NCI-H1436 treated with DMSO at 0.1 percent for 48 hours (cell line): ENCODE measurements at regions not wholly inside any gene's neighbourhood (a gene's known extent, or its start where the extent isn't known, plus 50 kb on each side); places are given as distances from the start of the nearest gene placed in this dataset.

ENCODE experiments used
- DNase-seq: peaks from one replicate; lab custom pipeline; 2025; lab: John Stamatoyannopoulos, UW

DNA sequence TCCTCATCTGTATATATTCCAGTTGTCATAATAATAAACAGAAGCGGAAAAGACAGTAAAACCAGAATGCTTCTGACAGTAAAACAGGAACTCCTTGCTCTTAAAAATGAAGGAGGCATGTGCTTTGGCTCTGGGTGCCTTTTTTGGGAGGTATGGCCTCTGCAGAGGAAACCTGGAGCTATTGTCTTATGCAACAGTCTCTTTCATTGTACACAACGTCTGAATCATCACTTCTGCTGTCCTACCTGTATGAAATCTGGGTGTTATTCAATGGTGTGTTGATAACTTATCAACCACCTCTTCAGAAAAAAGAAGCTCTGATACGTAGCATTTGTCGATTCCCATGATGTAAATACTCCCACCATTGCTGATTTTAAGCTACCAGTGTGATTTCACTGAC, 64.8 kb downstream of the CDCA7 start:
- DNase-seq: no peak

GRCh38 chr2:173424886-173425285, 70.2 kb downstream of the CDCA7 start:
- DNase-seq: no peak

DNA sequence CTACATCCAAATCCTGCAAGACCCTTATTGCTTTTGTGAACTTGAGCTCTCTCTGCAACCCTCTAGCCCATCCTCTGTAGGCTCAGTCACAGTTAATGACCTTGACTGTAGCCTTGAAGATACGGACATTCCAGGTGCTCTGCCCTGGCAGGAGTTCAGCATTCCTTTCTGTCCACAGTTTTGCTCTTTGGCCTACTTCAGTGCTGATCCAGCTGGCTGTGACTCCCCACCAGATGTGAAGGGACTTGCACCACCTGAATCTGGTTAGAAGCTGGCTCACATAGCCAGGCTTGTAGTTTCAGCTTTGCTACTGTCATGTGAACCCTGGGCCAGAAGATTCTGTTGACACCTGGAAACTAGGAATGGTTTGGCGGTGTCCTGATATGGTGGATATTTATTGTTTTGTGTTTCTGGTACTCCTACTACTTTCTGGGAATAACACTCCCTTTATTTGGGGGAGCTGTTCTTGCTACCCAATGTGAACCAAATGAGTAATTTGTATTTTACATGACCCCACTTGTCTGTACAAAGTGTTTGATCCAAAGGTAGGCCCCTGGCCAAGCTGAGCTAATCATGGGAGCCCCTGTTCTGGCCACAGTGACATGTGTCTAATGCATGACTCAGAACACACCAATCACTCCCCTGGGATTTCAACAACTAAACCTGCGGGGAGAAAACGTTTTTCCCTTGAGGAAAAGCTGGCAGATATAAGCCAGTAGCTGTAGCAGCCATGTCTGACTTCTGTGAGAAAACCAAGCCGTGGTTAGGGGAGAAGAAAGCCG, 73.4 kb downstream of the CDCA7 start:
- DNase-seq: no peak

DNA sequence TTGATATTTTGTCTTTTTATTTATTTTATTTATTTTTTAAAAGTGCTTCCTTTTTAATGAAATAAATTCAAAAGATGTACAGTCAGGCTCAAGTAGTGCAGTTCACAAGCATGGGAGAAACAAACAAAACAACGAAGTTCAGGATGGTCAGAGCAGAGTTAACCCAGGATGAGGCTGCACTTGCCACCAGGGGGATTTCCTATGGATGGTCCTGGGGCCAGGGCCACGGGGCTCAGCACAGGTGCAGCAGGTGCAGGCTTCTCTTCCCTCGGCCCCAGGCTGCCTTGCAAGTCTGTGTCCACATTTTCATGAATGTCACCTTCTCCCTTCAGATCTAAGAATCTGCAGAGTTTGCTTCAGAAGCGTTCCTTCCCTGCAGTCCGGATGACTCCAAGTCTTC, 76.5 kb downstream of the CDCA7 start:
- DNase-seq: no peak

- no peak for DNase-seq
Measured at GRCh38 chr2:173432049-173432754, 77.5 kb downstream of the CDCA7 start.

DNA sequence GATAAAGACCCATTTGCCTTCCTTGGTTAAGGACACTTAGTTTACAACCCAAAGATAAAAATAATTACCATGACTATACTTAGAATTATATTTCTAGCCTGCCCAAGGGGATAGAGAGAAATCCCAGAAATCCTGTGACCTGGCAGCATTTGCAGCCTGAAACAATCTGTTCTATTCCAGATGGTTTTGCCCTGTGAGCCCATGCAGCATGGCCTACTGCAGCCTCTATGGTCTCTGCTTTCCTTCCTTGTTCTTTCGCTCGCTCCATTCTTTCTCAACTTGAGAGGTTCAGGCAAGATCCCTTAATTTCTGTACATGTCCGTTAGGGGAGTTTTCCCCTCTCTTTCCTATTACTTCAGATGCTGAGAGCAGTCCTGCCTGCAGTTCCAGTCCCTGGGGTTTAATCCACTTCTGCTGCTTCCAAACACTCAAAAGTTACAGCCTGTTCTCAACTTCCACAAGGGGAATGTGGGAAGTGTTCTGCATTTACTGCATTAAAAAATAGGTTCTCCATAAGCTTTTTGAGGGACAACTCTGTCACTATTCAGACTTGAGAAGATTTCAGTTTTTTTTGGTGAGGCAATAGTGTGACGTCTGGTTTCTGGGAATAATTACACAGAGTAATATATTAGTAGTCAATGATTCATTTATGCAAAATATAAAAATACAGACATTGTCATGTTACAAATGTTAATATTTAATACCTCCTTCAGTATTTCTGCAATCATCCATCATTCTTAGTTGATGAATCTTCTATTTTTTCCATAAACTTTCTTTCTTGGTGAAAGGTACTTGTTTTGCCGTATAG, 80.3 kb downstream of the CDCA7 start:
- no peak for DNase-seq

GRCh38 chr2:173435574-173435973, 80.9 kb downstream of the CDCA7 start:
- no peak for DNase-seq

- DNase-seq: no peak
Measured at GRCh38 chr2:173436088-173436487, 81.4 kb downstream of the CDCA7 start.

DNA sequence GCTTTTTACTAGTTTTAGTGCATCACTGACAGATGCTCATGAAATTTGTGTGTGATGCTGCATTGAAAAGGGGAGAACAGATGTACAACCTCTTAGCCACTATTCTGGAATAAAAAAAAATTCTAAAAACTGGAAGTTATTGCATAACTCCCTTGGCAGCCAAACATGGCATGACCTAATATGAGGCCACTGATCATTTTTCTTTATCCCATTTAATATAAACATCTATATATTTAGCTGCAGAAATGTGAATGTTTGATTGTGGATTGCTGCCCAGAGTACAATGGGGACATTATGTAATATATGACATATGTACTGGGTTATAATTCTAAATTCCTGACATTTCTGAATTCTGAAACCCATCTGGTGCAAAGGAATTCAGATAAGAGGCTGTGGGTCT, 86.5 kb downstream of the CDCA7 start:
- DNase-seq: no peak

GRCh38 chr2:173442542-173442941, 87.9 kb downstream of the CDCA7 start:
- DNase-seq: no peak

- DNase-seq: no peak
Measured at GRCh38 chr2:173446722-173447121, 92.0 kb downstream of the CDCA7 start.

DNA sequence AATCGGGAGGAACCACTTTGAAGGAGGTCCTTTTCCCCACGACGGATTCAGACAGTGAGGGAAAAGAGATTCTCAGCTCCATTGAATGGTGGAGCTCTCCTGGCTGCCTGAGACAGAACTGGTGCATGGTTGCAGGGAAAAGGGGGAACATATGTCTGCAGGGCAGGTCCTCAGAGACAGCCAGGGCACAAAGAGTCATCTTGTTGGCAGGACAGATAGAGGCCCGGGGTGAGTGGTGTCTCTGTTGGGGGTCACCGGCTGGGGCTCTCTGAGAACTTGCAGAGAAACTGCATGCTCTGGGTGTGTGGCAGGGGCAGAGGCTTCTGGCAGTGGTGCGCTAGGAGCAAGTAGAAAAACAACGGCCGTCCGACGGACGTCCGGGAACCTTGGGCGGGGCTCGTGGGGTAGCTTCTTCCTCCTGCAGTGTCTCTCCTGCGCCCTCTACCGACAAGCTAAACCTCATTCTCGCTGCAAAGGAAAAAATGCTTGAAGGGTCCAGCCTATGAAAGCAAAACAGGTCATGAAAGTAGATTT, 94.3 kb downstream of the CDCA7 start:
- DNase-seq: no peak

DNA sequence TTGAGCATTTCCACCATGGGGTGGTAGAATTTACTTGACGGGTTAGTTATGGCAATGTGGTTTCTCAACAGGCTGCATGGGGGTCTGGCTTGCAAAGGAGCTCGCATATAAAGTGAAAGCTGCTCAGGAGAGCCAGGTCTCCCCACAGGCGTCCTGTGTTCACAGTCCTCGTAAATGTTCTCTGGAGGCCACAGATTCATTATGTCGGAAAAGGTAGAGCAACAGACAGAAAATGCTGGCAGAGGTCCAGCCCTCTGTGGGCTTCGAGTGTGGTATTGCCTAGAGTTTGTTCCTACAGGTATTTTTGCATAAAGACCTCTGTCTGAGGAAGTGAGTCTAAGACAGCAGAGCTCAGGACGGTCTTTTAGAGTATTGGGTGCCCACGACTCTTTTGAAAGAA, 96.4 kb downstream of the CDCA7 start:
- DNase-seq: no peak

DNA sequence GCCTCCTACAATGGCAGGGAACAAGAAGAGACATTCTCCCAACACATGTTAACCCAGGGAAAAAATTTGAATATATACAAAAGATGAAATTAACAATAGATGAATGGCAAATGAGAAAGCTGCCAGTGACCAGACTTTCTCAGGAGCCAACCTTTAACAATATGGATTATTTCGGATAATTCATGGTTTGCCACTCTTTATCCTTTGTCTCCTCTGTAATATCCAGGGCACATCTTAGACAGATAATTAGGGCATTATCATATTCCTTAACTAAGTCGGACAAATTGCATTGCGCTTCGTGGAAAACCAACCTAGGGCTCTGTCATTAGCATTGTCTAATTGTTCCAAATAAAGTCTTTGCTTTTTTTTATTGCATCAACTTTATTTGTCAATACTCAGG, 97.3 kb downstream of the CDCA7 start:
- DNase-seq: no peak

DNA sequence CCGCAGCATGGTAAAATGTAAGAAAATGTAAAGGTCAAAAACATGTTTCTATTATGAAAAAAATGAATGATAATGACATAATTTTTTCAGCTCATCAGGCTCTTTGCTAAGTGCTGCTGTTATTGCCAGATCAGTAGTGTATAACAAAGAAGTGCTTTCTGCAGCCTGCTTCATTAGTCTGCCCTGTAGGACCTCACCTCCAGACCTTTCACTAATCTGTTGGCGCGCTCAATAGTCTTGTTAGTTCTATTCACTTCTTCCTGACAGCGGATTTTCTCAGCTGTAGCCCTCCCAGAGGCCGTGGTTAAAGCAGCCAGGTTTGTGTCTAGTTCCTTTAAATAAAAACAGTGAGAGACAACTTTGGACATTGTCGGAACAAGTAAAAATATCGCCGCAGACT, 97.7 kb downstream of the CDCA7 start:
- DNase-seq: no peak

- no peak for DNase-seq
Measured at GRCh38 chr2:173456960-173457359, 102.3 kb downstream of the CDCA7 start.

DNA sequence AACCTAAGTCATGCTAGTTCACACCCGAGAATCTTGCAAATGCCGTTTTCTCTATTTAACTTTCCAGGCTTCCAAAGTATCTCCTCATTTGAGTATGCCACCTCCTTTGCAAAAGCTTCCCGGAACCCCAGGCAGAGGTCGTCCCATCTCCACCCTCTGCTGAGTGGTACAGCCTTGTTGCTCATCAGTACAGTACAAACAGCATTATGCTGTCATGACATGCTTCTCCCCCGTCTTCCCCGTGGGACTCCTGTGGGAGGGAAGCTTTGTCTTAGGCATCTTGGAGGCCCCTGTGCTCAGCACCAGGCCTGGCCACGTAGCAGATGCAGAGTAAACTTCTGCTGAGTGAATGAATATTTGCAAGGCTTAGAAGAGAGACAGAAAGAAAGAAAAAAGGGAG, 102.7 kb downstream of the CDCA7 start:
- no peak for DNase-seq

GRCh38 chr2:173458991-173459780, 104.5 kb downstream of the CDCA7 start:
- DNase-seq: no peak

DNA sequence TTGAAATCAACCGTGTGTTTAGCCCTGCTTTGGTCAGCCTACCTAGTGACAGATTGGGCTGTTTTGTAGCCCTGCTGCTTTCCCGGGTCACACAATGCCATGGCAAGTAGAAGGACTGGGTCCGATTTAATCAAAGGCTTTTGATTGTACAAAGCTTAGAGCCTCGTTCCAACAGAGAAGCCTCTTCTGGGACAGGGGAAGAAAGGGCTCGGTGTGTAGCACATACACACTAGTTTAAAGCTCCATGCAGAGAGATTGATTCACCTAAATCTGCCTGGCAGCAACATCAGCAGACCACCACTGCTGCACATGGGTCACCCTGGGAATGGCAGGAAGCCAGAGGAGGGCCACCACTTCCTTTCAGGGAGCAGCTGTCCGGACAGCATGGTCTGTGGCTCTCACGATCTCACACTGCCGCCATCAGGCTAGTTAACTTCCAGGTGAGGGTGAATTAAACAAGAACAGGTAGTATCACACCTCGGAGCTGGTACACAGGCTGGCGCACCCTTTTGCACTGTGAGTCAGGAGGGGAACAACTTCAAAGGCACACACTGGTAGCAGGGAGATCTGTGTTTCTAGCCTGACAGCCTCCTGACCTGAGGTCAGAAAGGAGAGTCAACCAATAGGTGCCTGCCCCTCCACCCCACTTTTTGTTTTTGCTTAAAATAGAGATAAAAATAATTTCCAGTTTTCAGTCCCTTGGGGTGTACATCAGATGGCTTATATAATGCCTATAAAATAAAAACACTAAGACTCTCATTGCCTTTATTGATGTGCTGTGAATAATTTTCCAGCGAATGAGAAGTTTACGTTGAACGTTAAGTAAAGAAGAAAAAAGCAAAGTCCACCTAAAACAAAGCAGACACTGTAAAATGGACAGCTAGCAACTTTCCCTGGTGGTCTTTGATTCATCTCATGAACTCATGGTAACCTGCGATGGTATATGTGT, 108.5 kb downstream of the CDCA7 start:
- no peak for DNase-seq

DNA sequence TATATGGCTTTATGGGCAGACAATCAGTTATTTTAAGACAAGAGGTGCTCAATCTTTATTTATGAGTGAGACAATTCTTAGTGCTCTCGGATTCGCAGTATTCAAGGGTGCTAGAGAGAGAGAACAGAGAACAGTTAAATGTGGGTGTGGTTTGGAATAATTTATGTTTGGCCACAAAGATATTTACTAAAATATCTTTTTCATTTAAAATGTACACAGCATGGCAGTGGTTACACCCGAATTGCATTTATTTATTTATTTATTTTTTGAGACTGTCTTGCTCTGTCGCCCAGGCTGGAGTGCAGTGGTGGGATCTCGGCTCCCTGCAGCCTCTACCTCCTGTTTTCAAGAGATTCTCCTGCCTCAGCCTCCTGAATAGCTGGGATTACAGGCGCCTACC, 109.2 kb downstream of the CDCA7 start:
- no peak for DNase-seq

DNA sequence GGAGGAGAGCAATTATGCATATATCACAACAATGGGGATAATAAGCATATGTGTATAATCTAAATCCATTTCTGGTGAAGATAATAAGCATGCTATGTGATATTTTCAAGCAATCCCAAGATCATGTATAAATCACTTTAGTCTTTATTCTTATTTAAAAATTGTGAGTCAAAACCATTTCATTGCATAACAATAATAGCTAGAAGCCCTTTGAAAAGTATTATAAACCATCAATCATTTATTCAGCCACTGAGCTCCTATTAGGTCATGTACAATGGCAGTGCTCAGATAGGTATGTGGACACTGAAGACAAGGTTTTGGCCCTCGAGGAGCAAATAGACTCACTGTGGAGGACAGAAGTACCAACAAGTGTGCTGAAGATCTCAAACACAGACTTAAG, 113.1 kb downstream of the CDCA7 start:
- no peak for DNase-seq
